ENCODE measurements at regions not wholly inside any gene's neighbourhood (a gene's known extent, or its start where the extent isn't known, plus 50 kb on each side); places are given as distances from the start of the nearest gene placed in this dataset.

DNA sequence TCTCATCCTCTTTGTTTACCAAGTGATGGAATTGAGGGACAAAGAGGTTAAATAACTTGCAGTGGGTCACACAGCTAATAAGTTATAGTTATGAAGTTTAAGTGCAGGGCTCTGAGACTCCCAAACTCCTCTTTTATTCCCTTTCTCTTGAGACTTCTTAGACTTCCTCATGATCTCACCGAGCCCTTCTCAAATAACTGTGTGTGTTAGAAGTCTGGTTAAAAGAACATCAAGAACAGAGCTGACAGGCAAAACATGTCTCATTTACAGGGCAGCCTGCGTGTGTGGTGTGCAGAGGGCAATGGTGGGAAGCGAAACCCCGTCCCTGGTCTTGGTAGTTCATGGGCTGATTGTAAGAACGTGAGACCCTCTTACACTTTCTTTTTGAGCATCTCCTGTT, 368.0 kb downstream of the SLC4A3 start:
- FAIRE-seq = no peak
- DNase-seq (ENCODE audit: low spot score) = no peak

DNA sequence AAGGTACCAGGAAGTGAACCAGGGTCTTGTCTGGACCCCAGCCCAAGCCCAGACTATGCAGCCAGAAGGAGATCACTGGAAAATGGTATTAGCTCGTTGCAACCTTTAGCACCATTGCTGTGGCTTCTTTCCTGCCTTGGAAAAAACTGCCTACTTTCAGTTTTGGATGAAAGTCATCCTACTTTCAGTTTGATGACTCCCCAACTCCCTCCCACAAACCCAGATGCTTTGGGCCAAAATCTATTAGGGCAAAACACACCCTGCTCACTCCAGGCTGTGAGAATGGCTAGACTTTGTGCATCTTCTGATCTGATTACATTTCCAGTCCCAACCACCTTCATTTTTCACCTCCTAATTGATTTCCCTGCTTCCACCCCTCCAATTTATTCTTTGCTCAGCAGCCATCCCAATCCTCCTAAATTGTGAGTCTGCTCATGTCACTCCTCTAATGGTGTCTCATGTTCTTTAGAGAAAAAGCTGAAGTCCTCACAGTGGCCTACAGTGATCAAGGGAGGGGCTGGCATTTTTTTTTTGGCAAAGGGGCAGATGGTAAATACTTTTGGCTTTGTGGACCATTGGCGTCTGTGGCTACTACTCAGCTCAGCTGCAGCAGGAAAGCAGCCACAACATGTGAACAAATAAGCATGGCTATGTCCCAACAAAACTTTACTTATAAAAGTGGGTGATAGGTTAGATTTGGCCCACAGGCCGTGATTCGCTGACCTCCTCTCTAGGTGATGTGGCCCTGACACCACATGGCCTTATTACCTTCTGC, 368.7 kb downstream of the SLC4A3 start:
- DNase-seq (ENCODE audit: low spot score) = no peak
- FAIRE-seq = no peak

DNA sequence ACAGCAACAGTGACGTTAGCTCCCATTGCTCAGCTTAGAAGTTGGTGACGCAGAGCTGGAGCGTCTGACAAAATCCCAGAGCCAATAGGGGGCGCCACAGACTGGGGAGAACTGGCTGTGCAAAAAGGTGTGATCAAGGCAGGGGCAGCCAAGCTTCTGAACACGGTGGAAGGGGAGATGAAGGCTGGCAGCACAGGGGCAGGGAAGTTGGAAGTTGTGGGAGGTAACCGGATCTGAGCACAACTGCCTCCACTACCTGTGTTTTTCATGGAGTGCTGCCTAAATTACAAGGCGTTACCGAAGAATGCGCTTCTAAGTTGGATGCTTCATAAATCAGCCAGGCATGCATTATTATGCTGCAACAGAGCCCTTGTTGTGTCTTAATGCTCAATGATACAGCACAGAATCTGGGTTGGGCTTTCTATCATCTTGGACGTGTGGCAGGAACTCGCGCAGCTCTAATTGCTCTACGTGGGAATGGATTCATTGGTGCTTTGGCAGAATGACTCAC, 370.0 kb downstream of the SLC4A3 start:
- FAIRE-seq = no peak
- DNase-seq (ENCODE audit: low spot score) = no peak

DNA sequence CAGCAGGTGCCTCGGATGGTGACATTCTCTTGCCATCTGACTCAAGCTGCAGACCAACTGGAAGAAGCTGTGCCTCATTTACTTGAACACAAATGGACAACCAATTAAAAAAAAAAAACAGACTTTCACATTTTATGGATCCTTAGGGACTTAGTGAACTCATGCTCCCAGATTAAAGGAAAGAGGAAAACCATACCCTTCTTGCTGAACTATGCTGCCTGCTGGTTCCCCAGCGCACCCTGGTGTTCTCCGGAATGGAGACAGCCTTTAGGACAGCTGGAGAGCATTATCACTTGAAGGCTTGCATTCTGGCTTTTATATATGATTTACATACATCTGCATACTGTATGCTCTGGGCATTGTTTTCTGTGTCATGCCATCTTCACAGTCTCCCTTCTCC, 370.7 kb downstream of the SLC4A3 start:
- no peak for DNase-seq (ENCODE audit: low spot score)
- FAIRE-seq = no peak

DNA sequence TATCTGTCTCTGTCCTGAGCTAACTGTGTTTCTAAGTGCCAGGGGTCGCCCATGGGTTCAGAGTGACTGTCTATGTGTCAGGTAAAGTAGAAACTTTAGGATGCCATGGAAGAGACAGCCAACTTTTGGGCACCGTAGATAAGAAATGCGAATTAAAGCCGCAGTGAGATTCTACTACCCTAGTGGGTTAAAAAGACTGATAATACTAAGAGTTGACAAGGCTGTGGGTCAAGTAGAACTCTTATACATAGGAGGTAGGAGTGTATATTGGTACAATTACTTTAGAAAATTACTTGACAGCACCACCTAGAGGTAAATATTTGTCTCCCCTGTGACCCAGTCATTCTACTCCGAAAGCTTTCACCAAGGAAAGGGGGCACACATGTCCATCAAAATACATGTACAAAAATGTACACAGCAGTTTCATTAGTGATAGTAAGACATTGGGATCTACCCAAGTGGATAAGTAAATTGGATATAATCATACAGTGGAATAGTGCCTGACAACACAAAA, 371.3 kb downstream of the SLC4A3 start:
- FAIRE-seq (no peak), DNase-seq (ENCODE audit: low spot score) (no peak)

DNA sequence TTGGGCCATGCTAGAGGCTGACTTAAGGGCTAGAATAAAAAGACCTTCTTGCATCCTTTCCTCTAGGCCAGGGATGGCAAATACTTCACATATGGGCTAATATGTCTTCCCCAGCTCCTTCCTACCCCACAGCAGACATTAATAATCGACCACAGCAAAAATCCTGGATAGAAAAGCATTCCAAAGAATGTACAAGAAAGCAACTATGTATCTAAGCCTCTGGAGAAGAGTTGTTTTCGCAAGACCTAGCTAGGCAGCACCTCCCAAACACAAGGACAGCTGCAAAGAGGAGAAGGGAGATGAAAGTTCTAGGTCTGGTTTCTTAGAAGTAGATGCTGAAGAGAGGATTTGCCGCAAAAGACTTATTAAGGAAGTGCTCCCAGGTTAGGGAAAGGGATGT, 372.6 kb downstream of the SLC4A3 start:
- DNase-seq (ENCODE audit: low spot score) = no peak
- FAIRE-seq = no peak

DNA sequence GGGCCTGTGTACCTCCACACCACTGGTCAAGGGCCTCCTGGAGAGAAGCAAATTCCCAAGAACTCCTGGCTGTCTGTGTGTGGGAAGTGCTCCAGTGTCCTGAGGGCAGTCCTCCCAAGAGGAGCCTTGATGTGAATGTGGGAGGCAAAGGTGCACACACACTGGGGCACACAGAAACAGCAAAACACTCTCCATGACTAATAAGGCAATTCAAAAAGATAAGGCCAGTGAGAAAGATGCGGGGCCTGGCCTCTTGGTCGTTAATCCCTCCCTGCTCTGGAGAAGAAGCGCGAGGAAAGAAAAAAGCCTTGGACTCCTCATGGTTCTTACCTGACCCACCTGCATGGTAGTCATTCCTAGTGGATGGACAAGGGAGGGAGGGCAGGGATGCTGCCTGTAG, 373.2 kb downstream of the SLC4A3 start:
- no peak for DNase-seq (ENCODE audit: low spot score)
- FAIRE-seq = no peak

DNA sequence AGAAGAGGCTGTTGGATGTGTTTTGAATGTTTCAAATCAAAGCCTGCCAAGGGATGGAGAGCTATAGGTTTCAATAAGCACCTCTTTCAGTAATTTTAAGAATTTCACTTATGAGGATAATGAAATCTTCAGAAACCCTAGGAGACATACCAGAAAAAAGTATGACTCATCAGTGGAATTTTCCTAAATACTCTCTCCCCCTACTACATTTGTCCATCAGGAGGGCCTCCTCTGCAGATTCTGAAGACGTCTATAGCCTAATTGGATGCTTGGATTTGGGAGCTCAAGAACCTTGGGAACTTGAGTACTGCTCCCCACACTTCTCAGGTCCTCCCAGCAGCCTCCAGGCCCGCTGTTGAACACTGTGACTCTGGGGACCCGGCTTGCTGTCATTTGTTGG, 374.3 kb downstream of the SLC4A3 start:
- DNase-seq (ENCODE audit: low spot score) = no peak

DNA sequence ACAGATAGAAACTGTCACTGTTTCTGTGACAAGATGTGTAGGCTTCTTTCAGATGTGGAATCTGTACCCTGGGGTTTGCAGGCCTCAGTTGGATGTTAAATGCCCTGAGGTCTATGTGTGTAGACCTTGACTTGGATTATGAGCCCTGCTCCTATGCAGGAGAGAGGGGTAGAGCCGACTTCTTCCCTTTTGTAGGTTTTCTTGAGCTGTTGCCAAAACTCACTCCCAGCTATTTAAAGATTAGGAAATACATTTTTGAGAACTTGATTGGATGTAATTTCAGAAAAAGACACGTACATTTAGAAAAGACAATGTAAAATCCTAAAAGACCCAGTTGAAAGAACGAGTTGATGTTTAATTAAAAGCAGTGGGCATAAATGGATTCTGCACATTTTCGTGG, 374.8 kb downstream of the SLC4A3 start:
- FAIRE-seq = no peak
- no peak for DNase-seq (ENCODE audit: low spot score)

More for the DNA sequence above, 374.3 kb downstream of the SLC4A3 start:
- FAIRE-seq = no peak

DNA sequence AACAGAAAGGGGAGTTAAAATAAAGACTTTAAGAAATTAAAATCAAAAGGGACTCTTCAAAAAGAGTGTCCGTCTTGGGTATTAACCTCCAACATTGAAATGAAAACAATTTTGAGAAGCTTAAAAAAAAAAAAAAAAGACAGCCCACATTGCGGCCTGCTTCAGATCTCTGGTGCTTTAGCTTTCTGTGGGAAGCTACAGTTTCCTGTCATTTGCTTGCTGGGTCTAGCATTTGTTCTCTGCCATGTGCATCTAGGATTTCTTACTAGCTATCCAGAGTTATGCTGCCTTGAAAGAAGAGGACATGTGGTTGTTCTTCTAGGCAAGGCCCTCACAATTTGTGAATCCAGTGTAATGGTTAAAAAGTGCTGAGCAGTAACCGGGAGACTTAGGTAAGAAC, 375.3 kb downstream of the SLC4A3 start:
- FAIRE-seq (no peak), DNase-seq (ENCODE audit: low spot score) (no peak)

DNA sequence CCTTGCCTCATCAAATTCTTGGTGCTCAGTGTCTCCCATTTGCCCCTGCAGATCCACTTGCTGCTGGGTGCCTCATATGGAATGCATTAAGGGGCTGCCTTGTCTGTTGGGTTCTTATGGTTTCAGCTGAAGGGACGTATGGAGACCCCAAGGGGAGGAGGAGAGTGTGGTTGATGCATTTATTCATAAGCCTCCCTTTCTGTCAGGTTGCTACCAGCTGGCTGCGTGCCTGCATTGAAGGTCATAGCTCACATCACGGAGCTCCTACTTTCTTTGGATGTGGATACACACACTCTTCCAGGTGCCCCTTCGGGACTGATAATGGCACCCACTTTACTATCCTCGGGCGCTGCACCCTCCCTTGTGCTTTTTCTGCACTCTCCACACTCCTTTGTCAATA, 377.9 kb downstream of the SLC4A3 start:
- no peak for FAIRE-seq

DNA sequence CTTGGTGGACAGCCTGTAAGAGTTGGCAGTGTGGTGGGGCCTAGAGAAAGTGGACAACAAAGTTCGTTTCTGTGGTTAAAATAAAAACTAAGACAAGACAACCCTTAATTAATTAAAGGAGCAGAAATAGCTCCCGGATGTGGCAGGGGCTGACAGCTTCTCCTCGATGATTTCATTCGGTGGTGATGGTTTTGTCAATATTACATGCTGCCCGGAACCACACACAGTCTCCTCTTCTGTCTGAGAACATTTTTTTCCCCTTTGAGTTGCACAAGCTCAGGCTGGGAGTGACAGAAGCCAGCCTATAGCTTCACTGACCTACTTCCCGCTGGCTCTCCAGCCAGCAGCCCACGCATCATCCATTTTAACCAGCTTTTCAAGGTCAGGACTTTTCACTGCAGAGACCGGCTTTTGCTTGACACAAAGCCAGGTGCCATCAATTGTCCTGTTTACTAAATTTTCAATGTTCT, 378.8 kb downstream of the SLC4A3 start:
- no peak for DNase-seq (ENCODE audit: low spot score)
- no peak for FAIRE-seq

More for the DNA sequence above, 377.9 kb downstream of the SLC4A3 start:
- DNase-seq (ENCODE audit: low spot score) = no peak

DNA sequence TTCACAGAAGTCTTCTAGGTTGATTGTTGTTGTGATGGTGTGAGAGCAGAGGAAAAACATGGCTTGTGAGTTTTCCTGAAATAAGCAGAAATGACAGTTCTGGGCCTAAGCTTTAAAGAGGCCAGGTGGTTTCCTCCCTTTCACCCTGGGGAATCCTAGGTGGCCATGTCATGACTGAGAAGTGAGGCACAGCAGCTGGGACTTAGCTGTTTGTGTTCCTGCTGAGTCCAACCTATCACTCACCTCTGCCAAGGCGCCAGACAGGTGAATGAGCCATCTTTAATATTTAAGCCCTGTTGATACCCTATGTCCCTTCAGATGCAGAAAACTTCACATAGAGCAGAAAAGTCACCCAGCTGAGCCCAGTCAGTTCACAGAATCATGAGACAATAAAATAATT, 384.4 kb downstream of the SLC4A3 start:
- no peak for DNase-seq (ENCODE audit: low spot score)
- FAIRE-seq = no peak

DNA sequence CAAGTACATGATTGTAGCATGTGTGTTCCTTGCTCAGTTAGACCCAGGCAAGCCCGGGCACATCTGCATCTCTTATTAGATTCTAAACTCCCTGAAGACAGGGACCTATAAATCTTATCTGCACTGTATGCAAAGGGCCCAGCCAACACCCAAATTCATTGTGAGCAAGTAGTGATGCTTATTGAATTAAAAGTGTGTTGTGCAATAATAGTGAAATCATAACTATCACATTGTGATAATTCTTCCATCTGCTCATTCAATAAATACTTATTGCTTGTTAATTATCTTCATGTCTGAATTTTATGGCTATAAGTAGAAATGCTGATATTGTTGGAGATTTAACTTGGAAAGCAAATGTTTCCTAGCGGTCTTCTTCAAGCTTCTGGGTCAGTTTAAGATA, 387.5 kb downstream of the SLC4A3 start:
- no peak for DNase-seq (ENCODE audit: low spot score)
- FAIRE-seq = no peak

DNA sequence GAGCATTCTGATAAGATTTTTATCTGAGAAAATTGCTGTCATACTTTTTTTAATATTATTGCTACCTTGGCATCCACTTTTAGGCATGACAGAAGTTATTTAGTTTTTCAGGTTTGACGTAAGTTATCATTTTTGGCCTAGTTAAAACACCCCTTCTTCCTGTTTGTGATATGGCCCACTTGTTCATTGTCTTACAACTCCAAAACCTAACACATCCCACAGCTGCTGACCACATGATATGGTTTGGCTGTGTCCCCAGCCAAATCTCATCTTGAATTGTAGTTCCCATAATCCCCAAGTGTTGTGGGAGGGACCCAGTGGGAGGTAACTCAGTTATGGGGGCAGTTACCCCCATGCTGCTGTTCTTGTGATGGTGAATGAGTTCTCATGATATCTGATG, 388.1 kb downstream of the SLC4A3 start:
- DNase-seq (ENCODE audit: low spot score) (no peak), FAIRE-seq (no peak)

DNA sequence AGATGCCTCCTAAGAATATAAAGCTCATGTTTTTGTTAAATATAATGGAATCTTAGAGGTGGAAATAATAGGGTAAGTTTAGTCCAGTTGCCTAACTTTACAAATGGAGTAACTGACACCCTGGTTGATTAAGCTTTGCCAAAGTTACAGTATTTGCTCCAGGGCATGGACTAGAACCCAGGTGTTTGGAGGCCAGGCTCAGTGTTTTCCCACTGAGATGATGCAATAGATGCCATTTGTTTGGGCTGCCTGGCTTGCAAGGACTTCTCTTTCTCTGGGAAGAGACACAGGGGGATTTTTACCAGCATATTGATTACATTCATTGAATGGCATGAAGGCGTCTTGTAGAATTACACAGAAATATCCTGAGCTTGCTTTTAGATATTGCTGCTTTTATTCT, 397.8 kb downstream of the SLC4A3 start:
- no peak for FAIRE-seq
- DNase-seq (ENCODE audit: low spot score) = no peak

DNA sequence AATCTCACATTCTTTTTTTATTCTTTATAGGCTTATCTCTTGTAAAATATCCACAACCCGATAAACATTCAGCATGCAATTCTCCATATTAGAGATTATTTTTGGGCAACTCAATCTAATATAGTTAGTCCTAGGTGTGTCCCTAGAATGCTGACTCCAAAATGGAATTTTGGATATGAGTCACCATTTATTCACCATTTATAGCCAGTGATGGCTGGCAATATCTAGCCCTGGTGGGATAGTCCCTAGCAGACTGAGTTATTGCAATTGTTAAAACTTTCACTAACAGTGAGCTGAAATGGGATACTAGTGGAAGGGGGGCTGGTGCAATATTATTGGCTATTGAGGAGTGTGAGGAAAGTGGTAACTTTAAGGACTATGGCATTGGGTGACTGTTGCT, 401.6 kb downstream of the SLC4A3 start:
- DNase-seq (ENCODE audit: low spot score) (no peak), FAIRE-seq (no peak)

DNA sequence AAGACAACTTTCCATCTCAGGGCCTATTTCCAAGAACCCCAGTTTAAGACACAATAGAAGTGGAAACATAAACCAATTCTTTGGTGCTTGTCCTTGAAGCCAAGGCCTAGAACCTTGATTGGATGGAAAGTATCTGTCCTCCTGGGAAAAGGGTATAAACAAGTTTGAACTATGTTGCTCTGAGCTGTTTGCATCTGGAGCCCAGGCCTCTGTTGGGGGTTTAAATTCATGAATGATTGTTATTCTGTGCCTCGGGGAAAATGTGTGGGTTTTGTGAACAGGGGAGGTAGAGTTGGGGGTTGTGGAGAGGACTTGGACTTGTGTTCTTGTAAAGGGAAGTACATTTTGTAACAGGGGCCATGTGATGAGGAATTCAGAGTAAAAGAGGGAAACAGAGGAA, 406.1 kb downstream of the SLC4A3 start:
- no peak for FAIRE-seq
- no peak for DNase-seq (ENCODE audit: low spot score)

DNA sequence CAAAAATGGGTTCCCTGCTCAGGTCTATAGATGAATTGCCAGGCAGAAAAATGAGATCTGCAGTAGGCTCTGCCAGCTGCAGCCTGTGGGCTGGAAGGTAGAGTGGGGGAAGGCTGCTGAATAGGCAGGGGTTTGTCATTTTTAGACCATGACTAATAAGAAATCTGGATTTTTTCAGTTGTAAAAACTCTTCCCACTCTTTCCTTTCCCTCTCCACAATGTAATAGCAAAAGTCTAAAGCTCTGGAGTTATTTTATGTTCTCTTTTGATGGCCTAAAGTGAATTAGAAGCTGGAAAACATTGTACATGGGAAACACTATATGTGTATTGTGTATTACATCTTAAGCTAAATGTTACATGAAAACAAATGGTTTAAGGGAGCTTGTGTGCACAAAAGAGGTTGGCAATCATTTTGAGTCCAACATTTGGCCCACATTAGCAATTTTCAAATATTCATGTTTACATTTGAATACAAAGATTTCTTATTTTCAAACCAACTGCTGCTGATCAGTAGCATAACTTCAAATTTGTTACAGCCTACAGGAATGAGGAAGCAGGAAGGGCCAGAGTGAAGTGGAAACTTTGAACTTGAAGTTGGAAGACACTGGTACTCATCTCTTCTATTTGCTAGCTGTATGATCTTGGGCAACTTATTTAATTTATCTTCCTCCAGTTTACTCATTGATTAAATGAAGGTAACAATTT, 407.1 kb downstream of the SLC4A3 start:
- FAIRE-seq = no peak
- DNase-seq (ENCODE audit: low spot score) = peak; percentile 22

DNA sequence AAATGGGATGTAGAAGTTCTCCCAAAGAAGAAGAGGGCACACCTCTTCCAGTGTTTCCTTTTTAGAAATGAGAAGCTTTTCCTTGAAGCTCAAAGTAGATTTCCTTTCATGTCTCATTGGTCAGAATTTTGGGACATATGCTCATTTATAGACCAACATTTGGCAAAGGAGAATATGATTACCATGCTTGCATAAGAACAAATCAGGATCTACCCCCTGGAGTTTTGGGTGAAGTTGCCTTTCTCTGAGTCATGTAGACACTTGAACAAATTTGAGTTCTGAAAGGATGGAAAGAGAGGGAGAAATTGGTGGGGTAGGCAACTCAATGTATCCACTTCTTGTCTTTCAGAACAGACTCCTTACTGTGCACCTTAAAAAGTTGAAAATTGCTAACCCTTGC, 409.0 kb downstream of the SLC4A3 start:
- DNase-seq (ENCODE audit: low spot score) (no peak), FAIRE-seq (no peak)

DNA sequence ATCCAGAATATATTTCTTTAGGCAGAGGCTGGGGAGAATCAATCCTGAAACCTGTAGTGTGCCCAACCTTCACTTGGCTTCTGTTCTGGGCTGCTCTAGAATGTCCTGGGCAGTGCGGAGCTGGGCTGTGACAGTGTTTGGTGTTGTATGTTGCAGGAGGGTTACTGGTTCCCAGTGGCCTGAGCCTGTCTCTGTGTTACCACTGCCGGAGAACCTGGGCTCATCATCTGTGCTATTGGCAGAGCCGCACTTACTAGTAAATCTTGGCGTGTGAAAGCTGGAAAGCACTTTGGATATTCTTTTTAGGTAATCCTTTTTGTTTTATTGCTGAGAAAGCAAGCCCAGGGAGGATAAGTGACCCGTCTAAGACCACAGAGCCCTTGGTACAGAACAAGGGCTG, 412.9 kb downstream of the SLC4A3 start:
- DNase-seq (ENCODE audit: low spot score) (no peak), FAIRE-seq (no peak)

DNA sequence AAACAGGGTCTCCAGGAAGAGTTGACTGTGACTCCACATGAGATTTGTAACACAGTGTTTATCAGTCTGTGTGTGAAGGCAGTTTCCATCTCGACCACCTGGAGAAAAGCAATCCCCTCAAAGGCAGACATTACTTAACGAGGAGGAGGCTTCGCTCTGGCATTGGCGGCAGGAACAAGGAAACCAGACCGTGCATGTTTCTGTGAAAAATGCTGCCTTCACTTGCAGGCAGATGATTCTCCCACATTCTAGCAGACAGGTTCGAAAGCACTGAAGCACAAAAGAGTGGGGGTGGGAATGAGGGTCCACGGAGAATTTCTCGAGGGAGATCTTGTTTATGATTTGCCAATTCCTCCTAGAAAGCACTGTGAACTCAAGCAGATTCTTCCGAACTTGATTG, 414.0 kb downstream of the SLC4A3 start:
- no peak for FAIRE-seq
- DNase-seq (ENCODE audit: low spot score) = no peak
